Skeletal muscle satellite cell (primary cell): ENCODE measurements at regions not wholly inside any gene's neighbourhood (a gene's known extent, or its start where the extent isn't known, plus 50 kb on each side); places are given as distances from the start of the nearest gene placed in this dataset.

Source experiments
- H3K27me3 ChIP-seq: 2 replicates; pipeline ENCODE4 v1.7.0; 2013; ENCODE audit warnings: low read length; ENCODE audit not compliant: control insufficient read depth, insufficient read depth
- H3K36me3 ChIP-seq: 2 replicates; pipeline ENCODE4 v1.7.0; 2013; ENCODE audit warnings: mild to moderate bottlenecking, control low read depth, low read length; ENCODE audit not compliant: insufficient read depth
- H3K4me1 ChIP-seq: 2 replicates; pipeline ENCODE4 v1.7.0; 2013; ENCODE audit warnings: low read length; ENCODE audit not compliant: control insufficient read depth, insufficient read depth
- H3K4me2 ChIP-seq: 2 replicates; pipeline ENCODE4 v1.7.0; 2013; ENCODE audit warnings: mild to moderate bottlenecking, low read length
- H3K4me3 ChIP-seq: 2 replicates; pipeline ENCODE4 v1.7.0; 2013; ENCODE audit warnings: low read length
- H3K9ac ChIP-seq: 2 replicates; pipeline ENCODE4 v1.7.0; 2013; ENCODE audit warnings: mild to moderate bottlenecking, low read depth, low read length, moderate library complexity
- H3K9me3 ChIP-seq: replicated peaks from 2 replicates; pipeline ENCODE4 v1.7.0; 2013; ENCODE audit warnings: mild to moderate bottlenecking, control low read depth, low read length

DNA sequence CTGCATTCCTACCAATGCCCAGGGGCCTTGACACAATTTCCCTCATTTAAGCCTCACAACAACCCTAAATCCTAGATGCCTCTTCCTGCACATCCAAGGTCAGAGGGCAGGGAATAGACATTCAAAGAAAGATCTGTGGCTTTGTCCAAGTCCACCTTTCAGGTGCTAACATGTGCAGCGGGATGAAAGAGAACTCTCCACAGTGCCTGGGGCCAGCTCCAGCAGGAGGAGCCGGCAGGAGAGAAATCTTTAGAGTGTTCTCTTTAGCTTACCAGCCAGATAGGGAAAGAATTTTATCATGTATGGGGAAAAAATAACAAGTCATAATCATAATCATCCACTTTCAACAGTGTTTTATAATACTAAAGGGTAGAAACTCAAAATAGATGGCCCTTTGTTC lies 319.7 kb downstream of the MATN1 start:
- H3K36me3 ChIP-seq = no peaks in the 10 kb centered on the region
- no peak overlapping the region for H3K9ac ChIP-seq
- no peaks in the 10 kb centered on the region for H3K9me3 ChIP-seq
- no peak overlapping the region for H3K4me3 ChIP-seq
- no peak overlapping the region for H3K4me2 ChIP-seq
- H3K4me1 ChIP-seq = no peaks in the 10 kb centered on the region
- H3K27me3 ChIP-seq = no peaks in the 10 kb centered on the region

- Histone ChIP-seq H3K4me3 (no peak overlapping the region), H3K9ac (no peak overlapping the region), H3K4me2 (no peak overlapping the region), H3K27me3 (no peaks in the 10 kb centered on the region), H3K4me1 (no peaks in the 10 kb centered on the region), H3K9me3 (no peaks in the 10 kb centered on the region), H3K36me3 (no peaks in the 10 kb centered on the region)
Observed at GRCh38 chr1:30403061-30403645, 320.2 kb downstream of the MATN1 start.

DNA sequence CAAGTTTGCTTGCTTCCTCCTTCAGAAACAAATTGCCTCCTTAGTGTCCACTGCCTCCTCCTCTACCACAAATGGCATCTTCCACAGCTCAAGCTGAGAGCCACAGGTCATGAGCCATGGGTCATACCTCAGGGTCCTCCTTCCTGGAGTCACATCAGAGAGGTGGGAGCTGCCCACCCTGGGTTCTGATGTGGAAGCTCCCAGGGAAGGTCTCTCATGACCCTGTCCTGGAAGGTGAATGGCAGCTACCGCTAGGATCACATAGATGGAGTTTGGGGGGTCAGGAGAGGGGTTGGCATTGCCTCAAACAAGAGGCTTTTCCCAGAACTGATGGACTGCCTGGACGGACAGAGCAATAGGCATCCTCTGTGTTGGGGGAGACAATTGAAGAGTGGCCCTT lies 321.4 kb downstream of the MATN1 start:
- no peaks in the 10 kb centered on the region for H3K36me3 ChIP-seq
- no peak overlapping the region for H3K4me3 ChIP-seq
- no peaks in the 10 kb centered on the region for H3K9me3 ChIP-seq
- no peaks in the 10 kb centered on the region for H3K4me1 ChIP-seq
- no peak overlapping the region for H3K4me2 ChIP-seq
- no peak overlapping the region for H3K9ac ChIP-seq
- no peaks in the 10 kb centered on the region for H3K27me3 ChIP-seq

- no peak overlapping the region for H3K4me2 ChIP-seq
- H3K36me3 ChIP-seq = no peaks in the 10 kb centered on the region
- no peaks in the 10 kb centered on the region for H3K9me3 ChIP-seq
- H3K4me3 ChIP-seq = no peak overlapping the region
- no peaks in the 10 kb centered on the region for H3K4me1 ChIP-seq
- no peak overlapping the region for H3K9ac ChIP-seq
- no peaks in the 10 kb centered on the region for H3K27me3 ChIP-seq
Observed at GRCh38 chr1:30400507-30400906, 322.9 kb downstream of the MATN1 start.

DNA sequence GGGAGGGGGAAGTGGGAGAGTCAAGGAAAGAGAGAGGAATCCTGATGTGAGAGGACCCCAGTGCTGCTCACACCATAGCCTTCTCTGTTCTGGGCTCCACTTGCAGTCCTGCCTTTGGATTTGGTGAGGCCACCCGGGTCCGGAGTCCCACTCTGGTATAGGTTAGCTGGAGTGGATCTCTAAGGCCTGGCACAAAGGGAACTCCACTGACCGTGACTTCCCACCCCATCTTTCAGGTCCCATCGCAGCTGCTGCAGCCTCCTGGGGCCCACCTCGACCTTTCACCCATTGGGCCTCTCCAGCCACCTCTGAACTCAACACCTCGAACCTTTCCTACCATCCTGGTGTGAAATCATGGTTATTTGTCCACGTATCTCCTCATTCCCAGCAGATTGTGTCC lies 324.4 kb downstream of the MATN1 start:
- H3K9me3 ChIP-seq = no peaks in the 10 kb centered on the region
- no peak overlapping the region for H3K4me2 ChIP-seq
- no peak overlapping the region for H3K4me3 ChIP-seq
- H3K9ac ChIP-seq = no peak overlapping the region
- no peaks in the 10 kb centered on the region for H3K4me1 ChIP-seq
- H3K36me3 ChIP-seq = no peaks in the 10 kb centered on the region
- no peaks in the 10 kb centered on the region for H3K27me3 ChIP-seq

GRCh38 chr1:30397576-30397975 lies 325.8 kb downstream of the MATN1 start:
- Histone ChIP-seq H3K9ac (no peak overlapping the region), H3K27me3 (no peaks in the 10 kb centered on the region), H3K4me2 (no peak overlapping the region), H3K9me3 (no peaks in the 10 kb centered on the region), H3K4me1 (no peaks in the 10 kb centered on the region), H3K36me3 (no peaks in the 10 kb centered on the region), H3K4me3 (no peak overlapping the region)

GRCh38 chr1:30395631-30396030 lies 327.8 kb downstream of the MATN1 start:
- Histone ChIP-seq H3K4me2 (no peak overlapping the region), H3K9ac (no peak overlapping the region), H3K36me3 (no peaks in the 10 kb centered on the region), H3K9me3 (no peaks in the 10 kb centered on the region), H3K27me3 (no peaks in the 10 kb centered on the region), H3K4me1 (no peaks in the 10 kb centered on the region), H3K4me3 (no peak overlapping the region)

DNA sequence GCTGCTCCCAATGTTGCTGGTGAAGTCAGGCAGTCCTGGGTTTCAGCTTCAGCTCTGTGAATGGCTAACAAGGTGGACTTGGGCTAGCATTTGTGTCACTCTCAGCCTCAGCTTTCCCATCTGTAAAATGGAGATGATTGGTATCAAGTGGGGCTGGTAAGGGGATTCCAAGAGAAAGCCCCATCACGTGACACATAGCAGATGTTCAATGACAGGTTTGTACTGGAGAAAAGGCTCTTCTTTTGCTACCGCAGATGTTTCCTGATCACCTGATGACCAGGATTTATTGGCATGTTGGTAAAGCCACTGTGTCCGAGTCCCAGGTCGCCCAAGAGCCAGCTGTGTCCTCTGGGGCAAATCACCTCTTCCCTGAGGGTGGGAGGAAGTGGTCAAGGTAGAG lies 335.0 kb downstream of the MATN1 start:
- no peaks in the 10 kb centered on the region for H3K27me3 ChIP-seq
- no peaks in the 10 kb centered on the region for H3K4me1 ChIP-seq
- no peak overlapping the region for H3K4me3 ChIP-seq
- no peaks in the 10 kb centered on the region for H3K9me3 ChIP-seq
- H3K9ac ChIP-seq = no peak overlapping the region
- H3K4me2 ChIP-seq = no peak overlapping the region
- no peaks in the 10 kb centered on the region for H3K36me3 ChIP-seq

DNA sequence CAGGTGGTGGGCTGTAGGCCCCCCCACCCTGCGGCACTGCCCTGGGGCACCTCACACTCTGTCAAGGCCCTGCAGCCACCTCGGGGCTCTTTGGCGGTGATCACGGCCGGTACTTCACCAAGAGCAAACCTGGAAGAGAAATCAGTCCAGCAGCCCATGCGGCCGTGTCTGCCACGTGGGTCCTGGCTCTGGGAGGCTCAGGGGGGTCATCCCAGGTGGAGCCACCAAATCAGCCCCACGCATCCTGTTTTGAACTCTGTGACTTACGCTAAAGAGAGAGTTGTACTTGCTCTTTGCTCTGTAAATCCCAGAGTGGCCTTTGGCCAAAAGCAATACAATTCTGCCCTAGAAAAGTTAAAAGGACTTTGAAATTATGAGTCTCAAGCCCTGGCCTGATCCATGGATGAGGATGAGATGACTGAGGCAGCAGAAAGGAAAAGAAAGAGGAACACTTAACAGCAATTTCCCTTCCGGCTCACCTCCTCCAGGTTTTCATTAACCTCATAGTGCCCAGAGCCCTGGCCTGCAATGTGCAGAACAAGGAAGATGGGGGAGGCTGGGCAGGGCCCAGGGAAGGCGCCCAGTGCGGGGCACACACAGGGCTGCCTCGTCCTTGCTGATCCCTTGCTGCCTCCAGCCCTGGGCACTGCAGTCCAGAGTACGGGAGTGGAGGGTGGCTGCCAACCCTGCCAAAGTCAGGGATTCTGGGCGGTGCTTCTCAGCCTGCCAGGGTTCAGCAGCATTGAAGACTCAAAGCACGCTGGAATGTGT lies 337.0 kb downstream of the MATN1 start:
- Histone ChIP-seq H3K9ac (no peak overlapping the region), H3K9me3 (no peaks in the 10 kb centered on the region), H3K36me3 (no peaks in the 10 kb centered on the region), H3K4me2 (no peak overlapping the region), H3K4me3 (no peak overlapping the region), H3K27me3 (no peaks in the 10 kb centered on the region), H3K4me1 (no peaks in the 10 kb centered on the region)

GRCh38 chr1:30385246-30385995 lies 338.0 kb downstream of the MATN1 start:
- H3K4me2 ChIP-seq = no peak overlapping the region
- H3K4me3 ChIP-seq = no peak overlapping the region
- H3K27me3 ChIP-seq = no peaks in the 10 kb centered on the region
- no peaks in the 10 kb centered on the region for H3K36me3 ChIP-seq
- no peaks in the 10 kb centered on the region for H3K9me3 ChIP-seq
- H3K4me1 ChIP-seq = no peaks in the 10 kb centered on the region
- H3K9ac ChIP-seq = no peak overlapping the region

- Histone ChIP-seq H3K36me3 (no peaks in the 10 kb centered on the region), H3K9ac (no peak overlapping the region), H3K27me3 (no peaks in the 10 kb centered on the region), H3K4me3 (no peak overlapping the region), H3K9me3 (no peaks in the 10 kb centered on the region), H3K4me2 (no peak overlapping the region), H3K4me1 (peaks cover under 1% of the 10 kb centered on the region)
Observed at GRCh38 chr1:30384286-30385245, 338.8 kb downstream of the MATN1 start.
